ENCODE measurements at regions not wholly inside any gene's neighbourhood (a gene's known extent, or its start where the extent isn't known, plus 50 kb on each side); places are given as distances from the start of the nearest gene placed in this dataset.

- no peak overlapping the region for H3K4me3 Mint-ChIP-seq (ENCODE audit: unreplicated experiment)
- no peak for DNase-seq (ENCODE audit: unreplicated experiment)
- H3K27ac Mint-ChIP-seq (ENCODE audit: low read depth, unreplicated experiment): no peak overlapping the region
- no peaks in the 10 kb centered on the region for H3K36me3 Mint-ChIP-seq (ENCODE audit: insufficient read depth, unreplicated experiment)
- intact Hi-C loops (cut with micrococcal nuclease): no loop called here
- no peak for TF ChIP-seq CTCF (IDR thresholded peaks at IDR 0.05; ENCODE audit: unreplicated experiment)
- no TSS peak for BruUV-seq (replicated peaks)
- peaks cover 7% of the 10 kb centered on the region for H3K27me3 Mint-ChIP-seq (ENCODE audit: insufficient read depth, unreplicated experiment)
- POLR2A ChIA-PET: no interaction called here
- H3K9me3 Mint-ChIP-seq (ENCODE audit: unreplicated experiment): no peaks in the 10 kb centered on the region
- CTCF ChIA-PET: no interaction called here
- no peaks in the 10 kb centered on the region for H3K4me1 Mint-ChIP-seq (ENCODE audit: insufficient read depth, unreplicated experiment)
Measured at GRCh38 chr9:85487872-85488271, 253.9 kb downstream of the AGTPBP1 start.

GRCh38 chr9:85484235-85484634, 257.5 kb downstream of the AGTPBP1 start:
- no peak for DNase-seq (ENCODE audit: unreplicated experiment)
- TF ChIP-seq CTCF (IDR thresholded peaks at IDR 0.05; ENCODE audit: unreplicated experiment): no peak
- no peaks in the 10 kb centered on the region for H3K9me3 Mint-ChIP-seq (ENCODE audit: unreplicated experiment)
- CTCF ChIA-PET: interaction anchor here (0.6 kb wide), 2 partner anchors 24 to 117 kb away, joined by 3 read pairs; no protein-coding TSS in a partner anchor
- intact Hi-C loops (cut with micrococcal nuclease): no loop called here
- no peaks in the 10 kb centered on the region for H3K4me1 Mint-ChIP-seq (ENCODE audit: insufficient read depth, unreplicated experiment)
- POLR2A ChIA-PET: no interaction called here
- H3K4me3 Mint-ChIP-seq (ENCODE audit: unreplicated experiment): no peak overlapping the region
- H3K27me3 Mint-ChIP-seq (ENCODE audit: insufficient read depth, unreplicated experiment): peaks cover 26% of the 10 kb centered on the region
- BruUV-seq (replicated peaks): no TSS peak
- H3K36me3 Mint-ChIP-seq (ENCODE audit: insufficient read depth, unreplicated experiment): no peaks in the 10 kb centered on the region
- no peak overlapping the region for H3K27ac Mint-ChIP-seq (ENCODE audit: low read depth, unreplicated experiment)

- Mint-ChIP-seq H3K9me3 (ENCODE audit: unreplicated experiment) (no peaks in the 10 kb centered on the region), H3K27ac (ENCODE audit: low read depth, unreplicated experiment) (no peak overlapping the region), H3K27me3 (ENCODE audit: insufficient read depth, unreplicated experiment) (peaks cover 31% of the 10 kb centered on the region), H3K36me3 (ENCODE audit: insufficient read depth, unreplicated experiment) (no peaks in the 10 kb centered on the region), H3K4me1 (ENCODE audit: insufficient read depth, unreplicated experiment) (no peaks in the 10 kb centered on the region), H3K4me3 (ENCODE audit: unreplicated experiment) (no peak overlapping the region)
- TF ChIP-seq CTCF (IDR thresholded peaks at IDR 0.05; ENCODE audit: unreplicated experiment): no peak
- no peak for DNase-seq (ENCODE audit: unreplicated experiment)
- intact Hi-C loops (cut with micrococcal nuclease): no loop called here
- ChIA-PET POLR2A (no interaction called here), CTCF (interaction anchor here (0.7 kb wide), 2 partner anchors 104 to 984 kb away, joined by 3 read pairs; no protein-coding TSS in a partner anchor)
- BruUV-seq (replicated peaks): no TSS peak
Measured at GRCh38 chr9:85483208-85483607, 258.5 kb downstream of the AGTPBP1 start.

- Mint-ChIP-seq H3K27me3 (ENCODE audit: insufficient read depth, unreplicated experiment) (peaks cover 23% of the 10 kb centered on the region), H3K27ac (ENCODE audit: low read depth, unreplicated experiment) (no peak overlapping the region), H3K36me3 (ENCODE audit: insufficient read depth, unreplicated experiment) (no peaks in the 10 kb centered on the region), H3K4me1 (ENCODE audit: insufficient read depth, unreplicated experiment) (no peaks in the 10 kb centered on the region), H3K9me3 (ENCODE audit: unreplicated experiment) (no peaks in the 10 kb centered on the region), H3K4me3 (ENCODE audit: unreplicated experiment) (no peak overlapping the region)
- BruUV-seq (replicated peaks): no TSS peak
- POLR2A ChIA-PET: no interaction called here
- DNase-seq (ENCODE audit: unreplicated experiment): no peak
- CTCF ChIA-PET: no interaction called here
- intact Hi-C loops (cut with micrococcal nuclease): no loop called here
- no peak for TF ChIP-seq CTCF (IDR thresholded peaks at IDR 0.05; ENCODE audit: unreplicated experiment)
Measured at GRCh38 chr9:85479305-85479704, 262.4 kb downstream of the AGTPBP1 start.

Data from MCF 10A (cell line).